HG02973 (cell line): ENCODE measurements at regions not wholly inside any gene's neighbourhood (a gene's known extent, or its start where the extent isn't known, plus 50 kb on each side); places are given as distances from the start of the nearest gene placed in this dataset.

Source experiments
- ATAC-seq: cut with Tn5 transposase; IDR thresholded peaks from one replicate; pipeline ENCODE4 v1.9.1; 2021; ENCODE audit warnings: moderate library complexity; ENCODE audit not compliant: unreplicated experiment

GRCh38 chr9:107198718-107199117, 84.4 kb upstream of the RAD23B start:
- ATAC-seq = no peak

- ATAC-seq = no peak
These were observed 75.0 kb upstream of the RAD23B start for GRCh38 chr9:107208121-107208520.

- no peak for ATAC-seq
These were observed 72.3 kb upstream of the RAD23B start for GRCh38 chr9:107210775-107211174.

- ATAC-seq = no peak
These were observed 71.7 kb upstream of the RAD23B start for GRCh38 chr9:107211284-107211923.

- no peak for ATAC-seq
These were observed 70.5 kb upstream of the RAD23B start for GRCh38 chr9:107212613-107213012.

GRCh38 chr9:107213080-107213479, 70.0 kb upstream of the RAD23B start:
- ATAC-seq = no peak

GRCh38 chr9:107213561-107214028, 69.5 kb upstream of the RAD23B start:
- peak; percentile 80 for ATAC-seq

- ATAC-seq = no peak
These were observed 68.7 kb upstream of the RAD23B start for GRCh38 chr9:107214381-107214780.

- ATAC-seq = no peak
These were observed 68.2 kb upstream of the RAD23B start for GRCh38 chr9:107214915-107215314.

GRCh38 chr9:107215381-107215780, 67.7 kb upstream of the RAD23B start:
- no peak for ATAC-seq

GRCh38 chr9:107216329-107216728, 66.8 kb upstream of the RAD23B start:
- ATAC-seq = no peak

GRCh38 chr9:107218829-107219485, 64.1 kb upstream of the RAD23B start:
- peak; percentile 82 for ATAC-seq

GRCh38 chr9:107219486-107220077, 63.5 kb upstream of the RAD23B start:
- ATAC-seq = no peak

GRCh38 chr9:107221321-107221720, 61.8 kb upstream of the RAD23B start:
- ATAC-seq = no peak

- ATAC-seq = no peak
These were observed 61.0 kb upstream of the RAD23B start for GRCh38 chr9:107222020-107222522.

- no peak for ATAC-seq
These were observed 59.7 kb upstream of the RAD23B start for GRCh38 chr9:107223381-107223780.

GRCh38 chr9:107224252-107224651, 58.8 kb upstream of the RAD23B start:
- no peak for ATAC-seq

GRCh38 chr9:107226421-107226820, 56.7 kb upstream of the RAD23B start:
- no peak for ATAC-seq

- ATAC-seq = no peak
These were observed 55.3 kb upstream of the RAD23B start for GRCh38 chr9:107227774-107228173.

- ATAC-seq = no peak
These were observed 54.5 kb upstream of the RAD23B start for GRCh38 chr9:107228496-107229039.

- ATAC-seq = no peak
These were observed 53.8 kb upstream of the RAD23B start for GRCh38 chr9:107229241-107229741.
